Thyroid gland (tissue), 4 donors: ENCODE measurements at regions not wholly inside any gene's neighbourhood (a gene's known extent, or its start where the extent isn't known, plus 50 kb on each side); places are given as distances from the start of the nearest gene placed in this dataset.

Experiments
- DNase-seq, 2 donors: peaks; one replicate each; pipeline ENCODE4 v3.0.0-alpha.2; 2019
- H3K27ac ChIP-seq, 3 donors: fragments of 200-600 bp; sonication (generic); 1 replicate in 2 of 3; 2 replicates in 1 of 3; pipeline ENCODE4 v1.5.1; 2016 to 2019; ENCODE audit warnings: mild to moderate bottlenecking in 1 of 3, moderate library complexity in 1 of 3
- H3K27me3 ChIP-seq: fragments of 200-600 bp; sonication (generic); one replicate; pipeline ENCODE4 v1.5.1; 2019
- H3K36me3 ChIP-seq, 2 donors: fragments of 200-600 bp; sonication (generic); one replicate each; pipeline ENCODE4 v1.5.1; 2016 to 2019
- H3K4me1 ChIP-seq, 2 donors: fragments of 200-600 bp; sonication (generic); one replicate each; pipeline ENCODE4 v1.5.1; 2017 to 2019
- H3K4me3 ChIP-seq, 3 donors: fragments of 200-600 bp; sonication (generic); replicated peaks in 1 of 3; 1 replicate in 2 of 3; 2 replicates in 1 of 3; pipeline ENCODE4 v1.5.1; 2016; ENCODE audit warnings: mild to moderate bottlenecking in 1 of 3
- H3K9me3 ChIP-seq: fragments of 200-600 bp; sonication (generic); one replicate; pipeline ENCODE4 v1.5.1; 2017
- POLR2A ChIP-seq, 2 donors: fragments of 450-650 bp; IDR thresholded peaks; one replicate each; pipeline ENCODE4 v1.6.1; 2017; ENCODE audit warnings: antibody characterized with exemption in 2 of 2, mild to moderate bottlenecking in 2 of 2, moderate library complexity in 1 of 2
- WGBS, 2 donors: methylation state at CpG; one replicate each; pipeline ENCODE4 v1.1.5; 2017; 5-methylcytosine and 5-hydroxymethylcytosine counted together
- intact Hi-C: fragments of 100-400 bp; cut with DNase I; formaldehyde crosslinking; loops from one replicate; pipeline ENCODE4 v1.15.1; 2023
- TF ChIP-seq, protein P1 (sequence below), 6 experiments: fragments of 200-600 bp in 3 of 6; fragments of 450-650 bp in 3 of 6; sonication (generic) in 3 of 6; IDR thresholded peaks; one replicate each; pipeline ENCODE4 v1.5.1; 2016 to 2019; ENCODE audit warnings: antibody characterized with exemption in 6 of 6, mild to moderate bottlenecking in 2 of 6, inconsistent platforms in 1 of 6, moderate library complexity in 1 of 6

DNA sequence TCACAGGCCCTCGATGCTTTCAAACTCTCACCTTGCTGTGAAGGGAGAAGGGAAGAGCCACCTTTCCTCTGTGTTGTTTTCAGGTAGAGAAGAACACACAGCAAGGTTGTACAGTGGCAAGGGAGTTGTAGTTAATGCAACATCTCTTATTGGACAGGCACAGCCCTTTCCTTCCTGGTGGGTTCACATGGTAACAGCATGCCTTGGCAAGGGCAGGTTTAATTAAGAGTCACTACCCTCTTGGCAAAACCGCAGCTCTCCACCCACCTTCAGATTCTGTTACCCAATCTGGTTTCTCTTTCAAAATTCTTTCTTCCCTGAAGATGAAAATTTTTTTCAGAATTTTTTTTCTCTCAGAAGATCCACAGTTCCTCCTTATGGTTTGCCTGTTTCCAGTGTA, 253.1 kb downstream of the TLR4 start:
- Histone ChIP-seq H3K4me3 (no peak overlapping the region), H3K27ac (no peak overlapping the region), H3K9me3 (no peaks in the 10 kb centered on the region), H3K36me3 (no peaks in the 10 kb centered on the region), H3K27me3 (no peaks in the 10 kb centered on the region), H3K4me1 (no peaks in the 10 kb centered on the region)
- TF ChIP-seq, protein P1, sequence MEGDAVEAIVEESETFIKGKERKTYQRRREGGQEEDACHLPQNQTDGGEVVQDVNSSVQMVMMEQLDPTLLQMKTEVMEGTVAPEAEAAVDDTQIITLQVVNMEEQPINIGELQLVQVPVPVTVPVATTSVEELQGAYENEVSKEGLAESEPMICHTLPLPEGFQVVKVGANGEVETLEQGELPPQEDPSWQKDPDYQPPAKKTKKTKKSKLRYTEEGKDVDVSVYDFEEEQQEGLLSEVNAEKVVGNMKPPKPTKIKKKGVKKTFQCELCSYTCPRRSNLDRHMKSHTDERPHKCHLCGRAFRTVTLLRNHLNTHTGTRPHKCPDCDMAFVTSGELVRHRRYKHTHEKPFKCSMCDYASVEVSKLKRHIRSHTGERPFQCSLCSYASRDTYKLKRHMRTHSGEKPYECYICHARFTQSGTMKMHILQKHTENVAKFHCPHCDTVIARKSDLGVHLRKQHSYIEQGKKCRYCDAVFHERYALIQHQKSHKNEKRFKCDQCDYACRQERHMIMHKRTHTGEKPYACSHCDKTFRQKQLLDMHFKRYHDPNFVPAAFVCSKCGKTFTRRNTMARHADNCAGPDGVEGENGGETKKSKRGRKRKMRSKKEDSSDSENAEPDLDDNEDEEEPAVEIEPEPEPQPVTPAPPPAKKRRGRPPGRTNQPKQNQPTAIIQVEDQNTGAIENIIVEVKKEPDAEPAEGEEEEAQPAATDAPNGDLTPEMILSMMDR (IDR thresholded peaks at IDR 0.05) = no peak
- TF ChIP-seq POLR2A (IDR thresholded peaks at IDR 0.05) = no peak
- WGBS, 2 donors = 76 to 77% methylated on average over 2 of the region's 2 CpGs
- intact Hi-C loops = no loop called here
- no peak for DNase-seq

DNA sequence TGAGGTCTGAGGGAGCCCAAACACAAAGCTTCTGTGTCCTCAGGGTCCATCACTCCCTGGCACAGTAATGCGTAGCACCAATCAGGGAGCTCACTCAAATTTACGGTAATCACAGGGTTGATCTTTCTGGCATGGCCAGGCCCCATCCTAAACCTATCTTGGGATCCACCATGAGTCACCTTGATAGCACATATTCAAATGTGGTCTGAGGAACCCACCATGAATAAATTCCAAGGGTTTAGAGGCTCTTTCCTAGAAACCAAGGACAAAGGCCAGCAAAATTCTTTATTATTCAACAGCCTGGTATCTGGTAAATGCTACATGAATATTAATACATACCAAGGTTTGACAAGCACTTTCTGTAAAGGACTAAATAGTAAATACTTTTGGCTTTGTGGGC, 254.5 kb downstream of the TLR4 start:
- TF ChIP-seq, protein P1 (IDR thresholded peaks at IDR 0.05) = no peak
- no peak for TF ChIP-seq POLR2A (IDR thresholded peaks at IDR 0.05)
- H3K27ac ChIP-seq = no peak overlapping the region
- DNase-seq = no peak
- H3K27me3 ChIP-seq = no peaks in the 10 kb centered on the region
- H3K4me1 ChIP-seq = no peaks in the 10 kb centered on the region
- WGBS, 2 donors = 89 to 92% methylated on average over 2 of the region's 2 CpGs
- H3K36me3 ChIP-seq = no peaks in the 10 kb centered on the region
- intact Hi-C loops = no loop called here
- H3K9me3 ChIP-seq = no peaks in the 10 kb centered on the region
- no peak overlapping the region for H3K4me3 ChIP-seq

DNA sequence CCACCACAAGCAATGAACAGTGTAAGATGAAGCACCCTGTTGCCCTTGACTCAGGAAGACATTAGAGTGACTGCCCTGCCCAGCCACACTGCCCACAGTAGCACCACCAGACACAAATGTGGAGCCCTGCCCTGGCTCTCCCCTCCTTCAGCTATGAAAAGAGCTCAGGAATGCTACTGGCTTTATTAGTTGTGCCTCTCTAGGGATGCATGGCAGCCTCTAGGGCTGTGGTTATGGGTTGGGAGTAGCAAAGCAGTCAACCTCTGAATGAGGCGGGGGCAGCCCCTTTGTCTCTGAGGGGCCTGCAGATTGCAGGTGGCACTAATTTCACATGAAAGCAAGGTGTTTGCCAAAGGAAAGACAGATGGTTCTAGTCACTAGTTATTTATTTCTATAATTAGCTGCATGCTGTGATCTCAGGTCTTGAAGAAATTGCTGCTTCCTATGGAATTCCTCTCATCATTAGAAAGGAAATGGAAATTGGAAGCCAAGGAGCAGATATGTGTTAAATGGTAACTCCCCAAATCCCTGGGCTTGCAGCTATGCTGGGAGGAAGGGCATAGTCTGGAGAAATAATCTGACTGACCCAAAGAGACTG, 259.4 kb downstream of the TLR4 start:
- no peaks in the 10 kb centered on the region for H3K9me3 ChIP-seq
- no peaks in the 10 kb centered on the region for H3K4me1 ChIP-seq
- no peak overlapping the region for H3K4me3 ChIP-seq
- intact Hi-C loops = no loop called here
- WGBS, 2 donors = 78 to 93% methylated on average over 1 of the region's 1 CpG
- TF ChIP-seq POLR2A (IDR thresholded peaks at IDR 0.05) = no peak
- TF ChIP-seq, protein P1 (IDR thresholded peaks at IDR 0.05) = no peak
- no peak for DNase-seq
- H3K27me3 ChIP-seq = no peaks in the 10 kb centered on the region
- H3K36me3 ChIP-seq = no peaks in the 10 kb centered on the region
- no peak overlapping the region for H3K27ac ChIP-seq

DNA sequence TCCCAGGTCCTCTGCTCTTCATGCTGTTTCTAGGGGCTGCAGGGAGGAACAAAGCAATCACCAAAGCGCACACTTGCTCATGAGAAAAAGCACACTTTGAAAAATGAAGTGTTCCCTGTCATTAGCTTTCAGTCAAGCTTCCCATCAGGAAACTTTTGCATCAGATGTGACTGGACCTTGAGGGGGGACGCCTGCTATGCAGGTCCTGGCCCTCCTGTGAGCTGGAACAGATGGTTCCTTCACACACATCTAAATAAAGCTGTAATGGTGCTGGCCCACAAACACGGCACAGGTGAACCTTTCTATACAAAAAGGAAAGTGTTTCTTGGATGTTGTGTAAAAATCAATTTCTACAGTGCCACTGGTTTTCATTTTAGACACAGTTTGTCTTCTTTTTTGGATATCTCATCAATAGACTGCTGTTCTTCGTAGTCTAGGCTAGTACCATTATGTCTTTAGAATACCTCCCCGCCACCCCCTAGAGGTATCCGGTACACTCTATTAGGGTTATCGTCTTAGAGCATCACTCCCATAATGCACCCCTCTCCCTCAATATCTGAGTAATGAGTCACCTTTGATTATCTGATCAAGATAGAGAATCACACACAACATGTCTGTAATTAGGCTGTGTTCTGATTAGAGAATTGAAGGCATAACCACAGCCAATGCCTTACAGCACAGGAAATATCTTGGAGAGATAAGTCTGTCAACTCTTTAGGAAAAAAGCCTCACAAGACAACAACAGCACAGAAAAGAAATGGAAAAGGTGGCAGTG, 266.3 kb downstream of the TLR4 start:
- no peak for DNase-seq
- intact Hi-C loops = no loop called here
- H3K4me1 ChIP-seq = no peaks in the 10 kb centered on the region
- TF ChIP-seq, protein P1 (IDR thresholded peaks at IDR 0.05) = no peak
- no peak for TF ChIP-seq POLR2A (IDR thresholded peaks at IDR 0.05)
- H3K36me3 ChIP-seq = no peaks in the 10 kb centered on the region
- 79% methylated on average over 7 of the region's 7 CpGs for WGBS, 2 donors
- H3K4me3 ChIP-seq = no peak overlapping the region
- H3K27ac ChIP-seq = no peak overlapping the region
- H3K9me3 ChIP-seq = no peaks in the 10 kb centered on the region
- no peaks in the 10 kb centered on the region for H3K27me3 ChIP-seq

DNA sequence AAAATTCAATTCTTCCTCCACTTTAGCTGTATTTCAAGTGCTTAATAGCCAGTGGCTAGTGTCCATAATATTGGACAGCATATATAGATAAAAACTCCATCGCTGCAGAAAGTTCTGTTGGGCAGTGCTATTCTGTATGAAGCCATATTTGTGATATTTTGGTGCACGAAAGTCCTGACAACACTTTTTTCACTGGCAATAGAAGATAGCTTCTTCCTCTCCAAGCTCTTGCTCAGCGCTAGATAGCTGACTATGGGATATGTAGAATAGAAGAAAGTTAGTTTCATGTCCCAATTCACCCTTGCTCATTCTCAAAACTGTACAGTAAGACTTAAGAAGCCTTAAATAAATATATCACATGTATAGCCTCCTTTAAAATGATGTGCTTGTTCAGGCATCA, 269.9 kb downstream of the TLR4 start:
- H3K27ac ChIP-seq = no peak overlapping the region
- 50 to 80% methylated on average over 3 of the region's 3 CpGs for WGBS, 2 donors
- no peak for TF ChIP-seq POLR2A (IDR thresholded peaks at IDR 0.05)
- TF ChIP-seq, protein P1 (IDR thresholded peaks at IDR 0.05) = no peak
- no peak for DNase-seq
- intact Hi-C loops = no loop called here
- no peaks in the 10 kb centered on the region for H3K4me1 ChIP-seq
- no peaks in the 10 kb centered on the region for H3K9me3 ChIP-seq
- H3K4me3 ChIP-seq = no peak overlapping the region
- no peaks in the 10 kb centered on the region for H3K36me3 ChIP-seq
- no peaks in the 10 kb centered on the region for H3K27me3 ChIP-seq
